Ovary (tissue), 3 donors: ENCODE measurements at regions not wholly inside any gene's neighbourhood (a gene's known extent, or its start where the extent isn't known, plus 50 kb on each side); places are given as distances from the start of the nearest gene placed in this dataset.

Source experiments
- CTCF ChIP-seq, 3 donors: fragments of 450-650 bp in 2 of 3; fragments of 200-600 bp in 1 of 3; IDR thresholded peaks; one replicate each; pipeline versions ENCODE4 v1.5.1 to v1.8.0; 2016 to 2022; ENCODE audit warnings: antibody characterized with exemption in 3 of 3, mild to moderate bottlenecking in 1 of 3
- EP300 ChIP-seq: sonication (generic); formaldehyde crosslinking; IDR thresholded peaks from one replicate; pipeline ENCODE4 v1.6.1; 2017; ENCODE audit warnings: antibody characterized with exemption
- POLR2A ChIP-seq: fragments of 450-650 bp; IDR thresholded peaks from one replicate; pipeline ENCODE4 v1.6.1; 2017; ENCODE audit warnings: antibody characterized with exemption, mild to moderate bottlenecking, moderate library complexity
- donor health status: DM: no; HTN: no; CAD: no.

DNA sequence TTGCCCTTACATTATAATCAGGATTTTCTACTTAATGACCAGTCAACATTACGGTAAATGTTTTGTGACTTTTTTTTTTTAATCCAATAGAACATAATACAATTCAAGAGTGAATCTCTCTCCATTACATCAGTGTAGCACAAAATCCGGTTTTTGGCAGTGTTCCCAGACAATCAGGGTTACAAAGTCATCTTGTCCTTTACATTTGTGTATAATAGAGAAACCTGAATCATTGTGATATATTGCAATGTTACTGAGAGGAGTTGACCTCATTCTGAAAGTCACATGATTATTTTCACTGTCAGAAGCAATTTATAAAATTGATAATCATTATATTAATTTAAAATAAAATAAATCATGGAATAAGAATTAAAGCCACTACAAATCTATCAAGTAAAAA lies 1346.0 kb upstream of the SPRY2 start:
- TF ChIP-seq CTCF (IDR thresholded peaks at IDR 0.05): no peak
- no peak for TF ChIP-seq EP300
- TF ChIP-seq POLR2A: no peak
